K562 (cell line): ENCODE measurements at regions not wholly inside any gene's neighbourhood (a gene's known extent, or its start where the extent isn't known, plus 50 kb on each side); places are given as distances from the start of the nearest gene placed in this dataset.

Source experiments
- ATAC-seq: fragments of 200-7000 bp; cut with Tn5 transposase; 3 replicates; pipeline ENCODE4 v1.9.1; 2020; ENCODE audit warnings: moderate library complexity
- BruUV-seq: library from RNA; stranded (reverse); fragments of 400-500 nt; replicated peaks from 2 replicates; lab custom pipeline; 2021; lab: Mats Ljungman, UMichigan
- CTCF ChIA-PET: fragments of 300-600 bp; formaldehyde crosslinking; extraction: SDS; loops from one replicate; lab custom pipeline; 2021; ENCODE audit warnings: low intra/inter-chr PET ratio; lab: Yijun Ruan, JAX
- POLR2A ChIA-PET: fragments of 300-600, 350-650 bp; sonication (Branson Sonifier 250); formaldehyde crosslinking; extraction: SDS; loops from one replicate; lab custom pipeline; 2021; ENCODE audit warnings: antibody characterized with exemption, inconsistent platforms; lab: Yijun Ruan, JAX
- DNase-seq, 4 experiments: peaks; one replicate each; pipeline versions ENCODE4 v3.0.0 to v3.0.0-alpha.2; 2011 to 2018; ENCODE audit warnings: low spot score in 3 of 4, mixed read lengths in 3 of 4; ENCODE audit errors: extremely low read depth in 1 of 4
- FAIRE-seq: peaks from 2 replicates; lab custom pipeline; 2011; peaks lifted over from hg19 to GRCh38; lab: Jason Lieb, UNC
- H2AFZ ChIP-seq: 2 replicates; pipeline ENCODE4 v1.6.0; 2011; ENCODE audit warnings: low read depth, low read length, control low read depth, inconsistent platforms
- H3K27ac ChIP-seq: fragments of 200-600 bp; 3 replicates; pipeline ENCODE4 v1.8.0; 2011; ENCODE audit warnings: low read depth, mild to moderate bottlenecking, control low read depth, inconsistent platforms, low read length, moderate library complexity, mixed read lengths; ENCODE audit errors: extremely low read depth
- H3K27me3 ChIP-seq, 2 experiments: fragments of 300-600 bp in 1 of 2; 2 replicates in 1 of 2; 3 replicates in 1 of 2; pipeline versions ENCODE4 v1.6.0 to v1.8.0; 2011; ENCODE audit warnings: inconsistent platforms in 2 of 2, low read length in 2 of 2, mild to moderate bottlenecking in 1 of 2, mixed read lengths in 1 of 2, moderate library complexity in 1 of 2; ENCODE audit not compliant: control insufficient read depth in 2 of 2, insufficient read depth in 2 of 2
- H3K36me3 ChIP-seq: fragments of 300-600 bp; 3 replicates; pipeline ENCODE4 v1.8.0; 2011; ENCODE audit warnings: mild to moderate bottlenecking, low read length, inconsistent platforms; ENCODE audit not compliant: control insufficient read depth, insufficient read depth
- H3K4me1 ChIP-seq, 2 experiments: fragments of 200-600 bp in 1 of 2; replicated peaks in 1 of 2; 2 replicates in 1 of 2; 3 replicates in 1 of 2; pipeline versions ENCODE4 v1.5.1 to v1.8.0; 2011; ENCODE audit warnings: inconsistent platforms in 2 of 2, low read length in 2 of 2, mild to moderate bottlenecking in 1 of 2, mixed read lengths in 1 of 2, moderate library complexity in 1 of 2; ENCODE audit not compliant: control insufficient read depth in 2 of 2, insufficient read depth in 2 of 2
- H3K4me2 ChIP-seq: 2 replicates; pipeline ENCODE4 v1.6.1; 2011; ENCODE audit warnings: low read length, control low read depth, inconsistent platforms, mixed read lengths; ENCODE audit not compliant: insufficient read depth
- H3K4me3 ChIP-seq: fragments of 200-600 bp; sonication (generic), shearing (Covaris generic); 2 replicates; pipeline ENCODE4 v1.5.1; 2016; ENCODE audit warnings: control low read depth, inconsistent platforms
- H3K79me2 ChIP-seq: fragments of 200-600 bp; 3 replicates; pipeline ENCODE4 v1.8.0; 2011; ENCODE audit warnings: low read length, inconsistent platforms; ENCODE audit not compliant: control insufficient read depth, insufficient read depth
- H3K9ac ChIP-seq, 2 experiments: 2 replicates each; pipeline versions ENCODE4 v1.6.0 to v1.6.1; 2011; ENCODE audit warnings: low read depth in 2 of 2, low read length in 2 of 2, control low read depth in 1 of 2, inconsistent platforms in 1 of 2, mild to moderate bottlenecking in 1 of 2, mixed read lengths in 1 of 2; ENCODE audit not compliant: insufficient read depth in 1 of 2
- H3K9me1 ChIP-seq: one replicate; pipeline ENCODE4 v1.6.0; 2011; ENCODE audit warnings: inconsistent platforms, mild to moderate bottlenecking, low read length, moderate library complexity; ENCODE audit not compliant: control insufficient read depth, insufficient read depth
- H3K9me3 ChIP-seq: replicated peaks from 2 replicates; pipeline ENCODE4 v1.5.1; 2011; ENCODE audit warnings: low read depth, low read length, inconsistent platforms; ENCODE audit not compliant: control insufficient read depth, insufficient read depth
- H4K20me1 ChIP-seq: replicated peaks from 2 replicates; pipeline ENCODE4 v1.6.1; 2011; ENCODE audit warnings: low read length, inconsistent platforms, mixed read lengths; ENCODE audit not compliant: control insufficient read depth, insufficient read depth
- ELF2 ChIP-seq: fragments of 250-450 bp; sonication (Bioruptor Pico); IDR thresholded peaks from 2 replicates; pipeline ENCODE4 v1.5.0; 2021; ENCODE audit warnings: mild to moderate bottlenecking
- WGBS: fragments of 100-300 bp; shearing (Covaris generic); methylation state at CpG from one replicate; pipeline ENCODE4 v1.1.6; 2016; ENCODE audit warnings: low coverage, mixed read lengths; ENCODE audit not compliant: insufficient coverage; ENCODE audit errors: missing lambda C conversion rate; 5-methylcytosine and 5-hydroxymethylcytosine counted together
- in situ Hi-C: fragments of 300-500 bp; cut with MboI; formaldehyde crosslinking; loops from 4 replicates; pipeline ENCODE4 v1.15.0; 2018; ENCODE audit warnings: inconsistent platforms, mixed read lengths
- intact Hi-C: fragments of 100-400 bp; cut with micrococcal nuclease; formaldehyde crosslinking; loops from 2 replicates; pipeline ENCODE4 v1.14.2; 2022
- TF ChIP-seq, protein P1 (sequence below), 3 experiments: IDR thresholded peaks in 2 of 3; conservative IDR thresholded peaks in 1 of 3; 2 replicates each; pipeline ENCODE4 v1.5.1; 2011 to 2012; ENCODE audit warnings: low read length in 3 of 3, mild to moderate bottlenecking in 3 of 3, control low read depth in 2 of 3, improper control_type of control experiment in 1 of 3, inconsistent platforms in 1 of 3, low read depth in 1 of 3, mixed read lengths in 1 of 3, moderate library complexity in 1 of 3; ENCODE audit not compliant: insufficient read depth in 2 of 3

DNA sequence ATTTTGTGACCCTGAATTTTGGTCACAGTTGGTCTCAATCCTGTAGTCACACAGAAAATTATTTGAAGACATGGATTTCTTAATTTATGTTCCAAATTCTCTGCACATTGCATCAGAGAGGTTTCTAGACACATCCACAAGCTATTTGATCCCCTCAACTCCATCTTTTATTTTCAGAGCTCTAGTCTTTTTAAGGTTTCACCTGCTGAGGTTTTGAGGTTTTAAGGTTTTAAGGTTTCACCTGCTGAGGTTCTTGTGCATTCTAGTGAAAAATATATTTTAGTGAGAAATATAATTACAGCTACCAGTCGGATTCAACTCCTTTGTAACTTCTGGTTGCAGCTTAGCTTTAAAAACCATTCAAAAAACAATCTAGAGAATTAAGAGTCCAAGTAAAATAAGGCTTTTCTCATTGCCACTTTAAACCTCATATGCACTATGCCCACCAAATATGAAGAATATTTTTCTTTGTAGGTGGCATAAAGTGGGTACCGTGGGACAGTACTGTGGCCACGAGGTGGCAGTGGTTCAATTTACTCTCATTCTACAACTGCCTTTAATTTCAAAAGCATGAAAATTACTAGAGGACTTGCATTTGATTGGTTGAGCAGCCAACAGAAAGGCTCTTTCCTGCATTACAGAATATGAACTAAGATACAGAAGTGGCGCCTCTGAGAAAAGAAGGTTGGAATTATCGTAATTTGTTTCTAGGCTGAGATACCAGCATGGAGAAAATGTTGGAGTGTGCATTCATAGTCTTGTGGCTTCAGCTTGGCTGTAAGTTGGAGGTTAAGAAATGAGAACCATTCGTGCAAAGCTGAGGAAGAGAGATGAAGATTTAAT, 366.5 kb upstream of the OR4E1 start:
- intact Hi-C loops = no loop called here
- BruUV-seq = no TSS peak
- TF ChIP-seq ELF2 (CRISPR knock-in tag) = no peak
- TF ChIP-seq, protein P1, sequence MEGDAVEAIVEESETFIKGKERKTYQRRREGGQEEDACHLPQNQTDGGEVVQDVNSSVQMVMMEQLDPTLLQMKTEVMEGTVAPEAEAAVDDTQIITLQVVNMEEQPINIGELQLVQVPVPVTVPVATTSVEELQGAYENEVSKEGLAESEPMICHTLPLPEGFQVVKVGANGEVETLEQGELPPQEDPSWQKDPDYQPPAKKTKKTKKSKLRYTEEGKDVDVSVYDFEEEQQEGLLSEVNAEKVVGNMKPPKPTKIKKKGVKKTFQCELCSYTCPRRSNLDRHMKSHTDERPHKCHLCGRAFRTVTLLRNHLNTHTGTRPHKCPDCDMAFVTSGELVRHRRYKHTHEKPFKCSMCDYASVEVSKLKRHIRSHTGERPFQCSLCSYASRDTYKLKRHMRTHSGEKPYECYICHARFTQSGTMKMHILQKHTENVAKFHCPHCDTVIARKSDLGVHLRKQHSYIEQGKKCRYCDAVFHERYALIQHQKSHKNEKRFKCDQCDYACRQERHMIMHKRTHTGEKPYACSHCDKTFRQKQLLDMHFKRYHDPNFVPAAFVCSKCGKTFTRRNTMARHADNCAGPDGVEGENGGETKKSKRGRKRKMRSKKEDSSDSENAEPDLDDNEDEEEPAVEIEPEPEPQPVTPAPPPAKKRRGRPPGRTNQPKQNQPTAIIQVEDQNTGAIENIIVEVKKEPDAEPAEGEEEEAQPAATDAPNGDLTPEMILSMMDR (IDR thresholded peaks at IDR 0.05 in 2 of 3, conservative IDR thresholded peaks at IDR 0.05 in 1 of 3; ENCODE audit: insufficient read depth in 2 of 3, low read depth in 1 of 3, low read length in 3 of 3) = peak; percentile 2 to 34 (median 13); a peak in 1 of 6 replicates
- no peak overlapping the region for H2AFZ ChIP-seq
- H3K9ac ChIP-seq = no peak overlapping the region
- ChIA-PET POLR2A (no interaction called here), CTCF (no interaction called here)
- 3% methylated on average over 6 of the region's 6 CpGs for WGBS
- FAIRE-seq (no peak), ATAC-seq (no peak), DNase-seq (no peak)
- H4K20me1 ChIP-seq = no peaks in the 10 kb centered on the region
- no peaks in the 10 kb centered on the region for H3K27me3 ChIP-seq
- no peaks in the 10 kb centered on the region for H3K9me1 ChIP-seq
- no peaks in the 10 kb centered on the region for H3K4me1 ChIP-seq
- H3K79me2 ChIP-seq = no peaks in the 10 kb centered on the region
- no peak overlapping the region for H3K27ac ChIP-seq
- in situ Hi-C loops = no loop called here
- H3K4me3 ChIP-seq = no peak overlapping the region
- H3K36me3 ChIP-seq = no peaks in the 10 kb centered on the region
- no peaks in the 10 kb centered on the region for H3K9me3 ChIP-seq
- H3K4me2 ChIP-seq = no peak overlapping the region
